Muscle of leg (tissue), 3 donors: ENCODE measurements at regions not wholly inside any gene's neighbourhood (a gene's known extent, or its start where the extent isn't known, plus 50 kb on each side); places are given as distances from the start of the nearest gene placed in this dataset.

Experiments
- DNase-seq: peaks from one replicate; pipeline ENCODE4 v3.0.0; 2013
- H3K27ac ChIP-seq: one replicate; pipeline ENCODE4 v1.5.1; 2013; ENCODE audit warnings: mild to moderate bottlenecking, low read length, control low read depth
- H3K27me3 ChIP-seq: one replicate; pipeline ENCODE4 v1.6.1; 2013; ENCODE audit warnings: low read length; ENCODE audit not compliant: control insufficient read depth, insufficient read depth
- H3K36me3 ChIP-seq: one replicate; pipeline ENCODE4 v1.6.1; 2013; ENCODE audit warnings: low read length; ENCODE audit not compliant: control insufficient read depth, insufficient read depth
- H3K4me1 ChIP-seq: one replicate; pipeline ENCODE4 v1.6.1; 2013; ENCODE audit warnings: low read length; ENCODE audit not compliant: control insufficient read depth, insufficient read depth
- H3K4me3 ChIP-seq: one replicate; pipeline ENCODE4 v1.5.1; 2013; ENCODE audit warnings: low read length, control low read depth
- H3K9me3 ChIP-seq: replicated peaks from 2 replicates; pipeline ENCODE4 v1.6.1; 2013; ENCODE audit warnings: low read depth, low read length; ENCODE audit not compliant: control insufficient read depth
- WGBS: methylation state at CpG from one replicate; pipeline ENCODE4 v1.1.5; 2013; ENCODE audit warnings: missing lambda C conversion rate; ENCODE audit not compliant: insufficient coverage; 5-methylcytosine and 5-hydroxymethylcytosine counted together

DNA sequence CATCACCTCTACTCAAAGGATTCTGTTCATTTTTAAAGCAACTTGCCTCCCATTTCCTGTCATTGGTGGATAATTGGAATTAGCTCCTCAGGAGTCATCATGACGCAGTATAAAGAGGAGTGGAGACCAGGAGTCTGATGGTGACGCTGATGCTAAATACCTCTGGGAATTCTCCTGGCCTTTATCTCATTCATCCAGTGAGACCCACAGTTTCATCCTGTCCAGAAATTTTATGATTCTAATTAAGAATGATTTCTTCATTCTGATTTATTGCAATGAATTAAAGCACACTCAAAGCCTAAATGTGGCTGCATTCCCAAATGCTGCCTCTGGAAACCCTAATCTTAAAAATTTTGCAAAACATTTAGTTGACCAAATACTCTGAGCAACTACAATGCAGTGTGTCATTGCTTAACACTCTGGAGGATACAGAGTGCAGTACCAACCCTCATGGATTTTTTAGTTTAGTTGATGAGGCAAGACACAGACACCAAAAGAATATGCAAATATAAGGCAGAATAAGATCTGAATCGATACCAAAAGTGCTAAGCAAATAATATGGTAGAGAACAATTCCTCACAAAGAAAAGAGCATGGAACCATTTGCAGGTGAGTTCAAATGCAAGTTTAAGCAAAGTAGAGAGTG, 236.2 kb downstream of the ETAA1 start:
- Histone ChIP-seq H3K36me3 (no peaks in the 10 kb centered on the region), H3K27me3 (peaks cover 2% of the 10 kb centered on the region), H3K27ac (no peak overlapping the region), H3K9me3 (no peaks in the 10 kb centered on the region), H3K4me1 (no peaks in the 10 kb centered on the region), H3K4me3 (no peak overlapping the region)
- no CpG with 5 or more reads among the region's 3 CpGs for WGBS
- no peak for DNase-seq

DNA sequence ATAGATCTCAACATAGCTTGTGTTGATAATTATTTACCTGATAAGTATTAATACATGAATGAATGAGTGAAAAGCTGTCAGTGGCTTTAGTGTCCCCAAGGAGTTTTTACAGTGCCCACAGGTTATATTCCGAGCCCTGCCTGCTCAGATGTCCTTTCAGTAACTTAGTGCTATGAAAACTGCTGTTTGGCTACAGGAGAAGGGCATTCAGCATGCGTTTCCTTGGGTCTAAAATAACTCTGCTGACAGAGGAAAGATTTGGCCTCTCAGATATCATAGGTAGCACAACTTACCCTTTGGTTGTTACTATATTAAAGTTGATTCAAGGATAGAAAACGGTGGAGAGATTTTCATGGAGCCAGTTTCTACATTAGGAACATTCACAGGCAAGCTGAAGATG, 241.0 kb downstream of the ETAA1 start:
- DNase-seq: no peak
- Histone ChIP-seq H3K27ac (no peak overlapping the region), H3K4me1 (no peaks in the 10 kb centered on the region), H3K9me3 (no peaks in the 10 kb centered on the region), H3K36me3 (no peaks in the 10 kb centered on the region), H3K4me3 (no peak overlapping the region), H3K27me3 (no peaks in the 10 kb centered on the region)
- 14% methylated on average over 1 of the region's 3 CpGs for WGBS

DNA sequence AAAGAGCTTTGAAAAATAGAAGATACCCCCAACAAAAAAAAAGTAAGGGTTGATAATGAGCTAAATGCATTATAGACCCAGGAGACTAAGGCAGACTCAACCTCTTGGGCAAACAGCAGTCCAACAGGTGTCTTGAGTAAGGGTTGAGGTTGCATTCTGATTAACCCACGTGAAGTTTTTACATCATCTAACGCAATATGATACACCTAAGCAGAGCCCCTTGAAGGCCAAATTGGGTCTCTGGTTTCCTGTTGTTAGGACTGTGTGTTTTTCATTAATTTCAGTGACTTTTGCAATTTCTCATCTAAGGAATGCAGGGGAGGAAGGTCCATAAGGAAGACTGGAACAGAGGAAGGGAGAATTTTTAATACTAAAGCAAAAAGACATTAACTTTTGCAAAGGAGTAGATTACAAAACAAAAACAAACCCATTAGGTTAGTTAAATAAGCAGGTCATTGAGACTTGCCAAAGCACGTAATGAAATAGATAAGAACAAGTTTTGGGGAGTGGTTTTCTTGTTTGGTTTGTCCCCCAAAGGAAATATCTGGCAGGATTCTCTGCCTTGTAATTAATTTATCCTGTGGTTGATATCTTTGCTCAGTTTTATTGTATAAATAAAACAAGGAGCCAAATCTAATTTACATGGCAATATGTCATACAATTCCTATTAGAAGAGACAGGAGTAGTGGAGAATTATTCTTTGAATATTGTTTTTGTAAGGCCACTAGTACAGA, 244.3 kb downstream of the ETAA1 start:
- Histone ChIP-seq H3K9me3 (peaks cover under 1% of the 10 kb centered on the region), H3K27ac (no peak overlapping the region), H3K36me3 (no peaks in the 10 kb centered on the region), H3K4me3 (no peak overlapping the region), H3K4me1 (no peaks in the 10 kb centered on the region), H3K27me3 (peaks cover 4% of the 10 kb centered on the region)
- DNase-seq: peak; percentile 28
- no CpG with 5 or more reads among the region's 3 CpGs for WGBS

DNA sequence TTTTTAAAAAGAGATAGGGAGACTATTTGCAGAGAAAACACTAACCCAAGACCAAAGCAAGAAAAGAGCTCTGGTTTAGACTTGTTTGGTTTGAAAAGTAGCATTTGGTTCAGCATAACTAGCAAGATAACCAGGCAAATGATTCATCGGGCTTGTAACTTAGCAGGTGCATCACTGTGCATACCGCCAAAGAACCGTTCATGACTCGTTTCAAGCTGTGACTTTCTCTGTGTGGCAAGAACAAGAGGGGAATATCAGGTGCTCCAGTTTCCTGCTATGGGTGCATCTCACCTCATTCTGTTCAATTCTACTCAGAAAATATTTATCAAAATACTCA, 244.9 kb downstream of the ETAA1 start:
- no peaks in the 10 kb centered on the region for H3K36me3 ChIP-seq
- DNase-seq: no peak
- 48% methylated on average over 4 of the region's 4 CpGs for WGBS
- H3K9me3 ChIP-seq: peaks cover 6% of the 10 kb centered on the region
- H3K4me1 ChIP-seq: no peaks in the 10 kb centered on the region
- H3K4me3 ChIP-seq: no peak overlapping the region
- H3K27me3 ChIP-seq: peaks cover 7% of the 10 kb centered on the region
- H3K27ac ChIP-seq: no peak overlapping the region

DNA sequence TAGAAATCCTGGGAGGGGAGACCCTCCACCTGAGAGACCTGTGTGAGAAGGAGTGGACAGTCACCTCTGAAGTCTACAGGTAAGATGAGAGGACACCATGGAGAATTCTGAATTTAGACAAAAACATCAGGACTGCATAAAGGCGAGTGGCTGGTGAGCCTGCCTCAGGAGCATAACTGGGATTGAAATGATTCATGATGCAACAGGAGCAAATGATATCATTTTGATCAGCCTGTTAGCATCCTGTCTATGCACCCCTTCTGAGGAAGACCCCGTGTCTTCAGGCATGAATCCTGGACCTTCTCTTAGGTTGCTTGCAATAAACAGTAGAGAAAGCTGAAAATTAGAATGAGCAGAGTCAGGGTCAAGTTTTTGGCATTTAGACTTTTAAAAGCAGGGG, 245.8 kb downstream of the ETAA1 start:
- Histone ChIP-seq H3K27ac (no peak overlapping the region), H3K27me3 (peaks cover 7% of the 10 kb centered on the region), H3K4me1 (no peaks in the 10 kb centered on the region), H3K4me3 (no peak overlapping the region), H3K9me3 (peaks cover 8% of the 10 kb centered on the region), H3K36me3 (no peaks in the 10 kb centered on the region)
- WGBS: 83% methylated on average over 2 of the region's 2 CpGs
- no peak for DNase-seq

DNA sequence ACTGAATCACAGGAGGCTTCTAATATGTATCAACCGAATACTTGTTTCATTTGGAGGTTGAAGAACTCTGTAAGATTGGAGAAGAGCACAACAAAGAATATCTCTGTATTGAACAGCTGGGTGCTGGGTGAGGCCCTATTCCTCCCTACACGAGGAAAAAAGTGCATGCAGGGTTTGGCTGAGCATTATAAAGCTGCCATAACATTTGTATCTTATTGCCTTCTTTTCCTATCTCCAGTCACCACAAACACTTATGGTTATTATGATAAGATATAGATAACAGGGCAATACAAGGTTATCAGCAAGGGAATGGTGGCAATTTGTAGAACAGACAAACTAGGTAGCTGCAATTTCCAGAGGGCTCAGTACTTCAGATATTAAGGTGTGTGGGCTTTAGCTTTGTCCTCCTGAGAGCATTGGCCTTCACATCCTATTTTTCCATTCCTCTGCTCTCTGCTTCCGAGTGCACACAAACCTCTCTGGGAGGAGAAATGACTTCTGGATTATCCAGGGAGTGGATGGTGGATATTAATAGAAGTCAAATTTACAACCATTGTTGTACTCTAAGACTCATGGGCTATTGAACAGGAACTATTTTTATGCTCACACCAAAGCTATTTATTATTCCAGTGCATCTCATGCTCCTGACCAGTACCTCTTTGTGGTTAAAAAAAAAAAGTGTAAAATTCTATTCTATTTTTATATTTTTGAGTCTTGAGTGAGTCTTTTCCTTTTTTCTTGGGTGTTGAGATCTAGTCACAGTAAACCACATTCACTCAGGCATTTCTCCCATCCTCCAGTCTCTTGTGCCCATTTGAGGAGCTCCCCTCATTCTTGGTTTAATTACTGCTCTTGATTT, 248.4 kb downstream of the ETAA1 start:
- Histone ChIP-seq H3K36me3 (no peaks in the 10 kb centered on the region), H3K9me3 (peaks cover 8% of the 10 kb centered on the region), H3K27ac (no peak overlapping the region), H3K4me1 (peaks cover 13% of the 10 kb centered on the region), H3K27me3 (peaks cover 7% of the 10 kb centered on the region), H3K4me3 (no peak overlapping the region)
- DNase-seq: no peak
- no CpG with 5 or more reads among the region's 3 CpGs for WGBS

DNA sequence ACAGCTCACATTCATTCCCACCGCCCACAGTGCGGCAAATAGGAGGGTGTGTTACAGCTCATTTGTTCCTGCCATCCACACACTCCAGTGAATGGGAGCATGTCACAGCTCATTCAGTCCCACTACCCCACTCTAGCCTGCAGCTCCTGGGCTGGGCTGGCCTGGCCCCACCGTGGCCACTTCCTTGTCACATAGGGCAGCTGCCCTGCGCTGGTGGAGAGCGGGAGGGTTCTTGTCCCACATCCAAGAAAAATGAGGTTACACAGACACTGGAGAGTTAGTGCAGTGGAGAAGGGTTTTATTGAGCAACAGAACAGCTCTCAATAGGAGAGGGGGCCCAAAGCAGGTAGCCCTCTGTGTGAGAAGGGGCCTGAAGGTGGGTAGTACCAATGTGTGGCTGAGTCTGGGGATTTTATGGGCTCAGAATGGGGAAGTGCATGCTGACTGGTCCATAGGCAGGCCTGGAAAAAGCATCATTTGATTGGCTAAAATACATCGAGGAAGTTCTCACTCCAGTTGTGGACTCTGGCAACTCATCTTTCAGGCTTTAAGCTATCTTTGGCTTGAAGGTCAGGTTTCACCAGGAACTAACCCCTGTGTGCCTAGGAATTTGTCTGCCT, 249.7 kb downstream of the ETAA1 start:
- Histone ChIP-seq H3K9me3 (peaks cover 8% of the 10 kb centered on the region), H3K27me3 (peaks cover 7% of the 10 kb centered on the region), H3K4me3 (no peak overlapping the region), H3K27ac (no peak overlapping the region), H3K36me3 (no peaks in the 10 kb centered on the region), H3K4me1 (peaks cover 22% of the 10 kb centered on the region)
- 98% methylated on average over 6 of the region's 6 CpGs for WGBS
- no peak for DNase-seq

DNA sequence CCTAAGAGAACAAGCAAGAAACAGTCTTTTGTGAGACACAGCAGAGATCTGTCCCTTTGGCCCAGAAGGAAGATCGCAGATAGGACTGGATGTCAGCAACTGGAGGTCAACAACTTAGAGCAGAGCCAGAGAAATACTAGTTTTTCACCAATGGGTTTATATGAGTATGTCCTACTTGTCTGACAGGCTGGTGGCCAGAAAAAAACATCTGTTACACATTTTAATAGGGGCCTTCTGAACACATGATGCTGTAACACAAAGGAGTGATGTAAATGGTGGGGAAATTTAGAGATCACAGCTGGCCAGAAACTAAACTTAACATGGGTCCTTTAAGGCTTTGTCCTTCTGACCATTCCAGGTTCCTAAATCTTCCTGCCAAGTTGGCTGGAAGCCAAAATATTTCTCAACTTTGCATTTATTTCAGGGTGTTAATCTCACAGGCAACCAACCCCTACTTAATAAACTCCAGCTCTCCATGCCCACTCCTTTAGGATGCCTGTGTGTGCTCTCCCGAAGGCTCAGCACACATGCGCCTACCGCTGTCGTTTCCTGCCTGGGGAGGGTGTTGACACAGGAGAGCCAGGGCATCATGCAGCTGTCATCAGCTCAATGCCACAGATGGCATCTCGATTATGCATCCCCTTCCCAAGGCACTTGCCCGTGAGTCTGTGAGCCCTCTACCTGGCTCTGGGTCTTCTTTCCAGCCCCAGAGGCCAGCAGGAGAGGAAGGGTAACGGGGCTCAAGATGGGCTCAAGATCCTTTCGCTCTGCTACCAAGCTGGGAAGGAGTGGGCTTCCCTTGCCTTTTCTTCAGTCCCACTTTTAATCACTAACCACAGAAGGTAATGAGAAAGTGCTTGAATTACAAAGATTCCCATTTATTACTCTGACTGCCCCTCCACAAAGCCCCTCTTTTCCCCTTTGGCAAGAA, 252.5 kb downstream of the ETAA1 start:
- peaks cover 22% of the 10 kb centered on the region for H3K4me1 ChIP-seq
- H3K27ac ChIP-seq: peak overlapping the region; percentile 73
- WGBS: 16% methylated on average over 6 of the region's 9 CpGs
- no peak overlapping the region for H3K4me3 ChIP-seq
- DNase-seq: peak; percentile 98
- H3K36me3 ChIP-seq: no peaks in the 10 kb centered on the region
- H3K9me3 ChIP-seq: peaks cover 8% of the 10 kb centered on the region
- H3K27me3 ChIP-seq: peaks cover 5% of the 10 kb centered on the region

DNA sequence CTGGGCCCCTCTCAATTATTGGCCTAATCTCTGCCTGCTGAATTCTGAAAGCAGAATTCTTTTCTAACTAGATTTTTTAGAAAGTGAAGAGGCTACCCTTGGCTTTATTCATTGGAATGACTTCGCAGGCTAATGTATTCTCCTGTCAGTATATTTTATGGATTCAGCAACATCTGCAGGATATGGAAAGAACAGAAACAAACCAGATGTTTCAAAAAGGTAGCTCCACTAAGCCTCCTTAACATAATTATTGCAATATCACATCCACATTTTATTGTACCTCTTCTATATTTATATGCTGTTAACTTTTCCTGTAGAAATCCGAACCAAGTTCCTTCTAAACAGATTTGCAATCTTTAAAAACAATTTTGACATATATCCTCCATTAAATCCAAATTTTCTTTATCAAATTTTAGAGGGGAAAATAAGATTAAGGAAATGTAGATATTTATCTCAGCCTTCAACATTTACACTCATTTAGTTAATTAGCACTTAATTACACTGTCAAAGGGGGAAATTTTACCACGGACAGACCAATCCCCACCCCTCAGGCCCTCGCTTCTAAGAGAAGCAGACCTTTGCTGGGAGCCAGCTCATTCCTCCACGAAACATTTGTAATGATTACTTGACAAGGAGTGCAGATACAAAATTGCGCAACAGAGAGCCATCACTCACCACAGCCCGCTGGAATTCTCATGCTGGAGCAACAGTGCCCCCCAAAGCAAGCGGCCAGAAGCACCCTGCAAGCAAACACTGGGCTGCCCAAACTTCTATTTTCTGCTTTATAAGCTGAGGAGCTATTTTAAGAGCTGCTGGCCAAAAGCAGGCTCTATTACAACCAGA, 253.4 kb downstream of the ETAA1 start:
- DNase-seq: peak; percentile 96
- Histone ChIP-seq H3K27ac (peak overlapping the region; percentile 73), H3K9me3 (peaks cover 8% of the 10 kb centered on the region), H3K4me1 (peaks cover 22% of the 10 kb centered on the region), H3K36me3 (no peaks in the 10 kb centered on the region), H3K4me3 (no peak overlapping the region), H3K27me3 (peaks cover 5% of the 10 kb centered on the region)
- 0% methylated on average over 6 of the region's 8 CpGs for WGBS
